ENCODE measurements at regions not wholly inside any gene's neighbourhood (a gene's known extent, or its start where the extent isn't known, plus 50 kb on each side); places are given as distances from the start of the nearest gene placed in this dataset.
A peak's percentile ranks its signal among the peaks of the same experiment; 100 is the strongest.
"Not testable (repeated sequence)": the region's sequence is repeated elsewhere in the genome, so short reads cannot be mapped to it uniquely, and the experiment has no call there.

- H3K4me1 ChIP-seq; H3K9me3 ChIP-seq; H3K27me3 ChIP-seq; DNase-seq (ENCODE audit: extremely low spot score in 2 of 2); H3K27ac ChIP-seq; H3K36me3 ChIP-seq; intact Hi-C loops (cut with DNase I); H3K4me3 ChIP-seq: not testable (repeated sequence)
Measured at GRCh38 chr2:87582579-87582978, 165.3 kb upstream of the PLGLB2 start.

- H3K4me1 ChIP-seq; H3K27ac ChIP-seq; H3K4me3 ChIP-seq; H3K9me3 ChIP-seq; H3K27me3 ChIP-seq; intact Hi-C loops (cut with DNase I); DNase-seq (ENCODE audit: extremely low spot score in 2 of 2); H3K36me3 ChIP-seq: not testable (repeated sequence)
Measured at GRCh38 chr2:87583370-87583769, 164.5 kb upstream of the PLGLB2 start.

- H3K4me3 ChIP-seq = peak overlapping the region; percentile 28 to 36
- intact Hi-C loops (cut with DNase I); H3K4me1 ChIP-seq; DNase-seq (ENCODE audit: extremely low spot score in 2 of 2); H3K27ac ChIP-seq; H3K27me3 ChIP-seq; H3K9me3 ChIP-seq; H3K36me3 ChIP-seq: not testable (repeated sequence)
Measured at GRCh38 chr2:87583803-87584202, 164.1 kb upstream of the PLGLB2 start.

- H3K27ac ChIP-seq; H3K4me1 ChIP-seq; H3K9me3 ChIP-seq; H3K36me3 ChIP-seq; intact Hi-C loops (cut with DNase I); H3K27me3 ChIP-seq; DNase-seq (ENCODE audit: extremely low spot score in 2 of 2): not testable (repeated sequence)
- H3K4me3 ChIP-seq = peak overlapping the region; percentile 28 to 36
Measured at GRCh38 chr2:87584268-87584906, 163.5 kb upstream of the PLGLB2 start.

- H3K27ac ChIP-seq; H3K9me3 ChIP-seq; H3K4me3 ChIP-seq; H3K4me1 ChIP-seq; H3K27me3 ChIP-seq; H3K36me3 ChIP-seq; DNase-seq (ENCODE audit: extremely low spot score in 2 of 2); intact Hi-C loops (cut with DNase I): not testable (repeated sequence)
Measured at GRCh38 chr2:87587934-87588333, 160.0 kb upstream of the PLGLB2 start.

- H3K27me3 ChIP-seq; H3K36me3 ChIP-seq; DNase-seq (ENCODE audit: extremely low spot score in 2 of 2); H3K4me3 ChIP-seq; H3K27ac ChIP-seq; H3K4me1 ChIP-seq; H3K9me3 ChIP-seq; intact Hi-C loops (cut with DNase I): not testable (repeated sequence)
Measured at GRCh38 chr2:87592974-87593373, 154.9 kb upstream of the PLGLB2 start.

- H3K4me3 ChIP-seq; intact Hi-C loops (cut with DNase I); H3K4me1 ChIP-seq; DNase-seq (ENCODE audit: extremely low spot score in 2 of 2); H3K27ac ChIP-seq; H3K27me3 ChIP-seq; H3K9me3 ChIP-seq; H3K36me3 ChIP-seq: not testable (repeated sequence)
Measured at GRCh38 chr2:87593784-87594610, 153.9 kb upstream of the PLGLB2 start.

- H3K27me3 ChIP-seq; H3K4me1 ChIP-seq; DNase-seq (ENCODE audit: extremely low spot score in 2 of 2); H3K27ac ChIP-seq; H3K36me3 ChIP-seq; H3K9me3 ChIP-seq; H3K4me3 ChIP-seq; intact Hi-C loops (cut with DNase I): not testable (repeated sequence)
Measured at GRCh38 chr2:87594611-87594992, 153.3 kb upstream of the PLGLB2 start.

GRCh38 chr2:87595017-87595416 lies 152.9 kb upstream of the PLGLB2 start:
- H3K27ac ChIP-seq; intact Hi-C loops (cut with DNase I); H3K4me3 ChIP-seq; H3K4me1 ChIP-seq; H3K9me3 ChIP-seq; H3K27me3 ChIP-seq; DNase-seq (ENCODE audit: extremely low spot score in 2 of 2); H3K36me3 ChIP-seq: not testable (repeated sequence)

- H3K9me3 ChIP-seq; H3K27ac ChIP-seq; DNase-seq (ENCODE audit: extremely low spot score in 2 of 2); H3K36me3 ChIP-seq; intact Hi-C loops (cut with DNase I); H3K4me3 ChIP-seq; H3K27me3 ChIP-seq; H3K4me1 ChIP-seq: not testable (repeated sequence)
Measured at GRCh38 chr2:87600961-87601360, 146.9 kb upstream of the PLGLB2 start.

GRCh38 chr2:87602118-87602517 lies 145.8 kb upstream of the PLGLB2 start:
- H3K36me3 ChIP-seq; H3K4me3 ChIP-seq; H3K9me3 ChIP-seq; H3K27me3 ChIP-seq; intact Hi-C loops (cut with DNase I); H3K27ac ChIP-seq; DNase-seq (ENCODE audit: extremely low spot score in 2 of 2); H3K4me1 ChIP-seq: not testable (repeated sequence)

- DNase-seq (ENCODE audit: extremely low spot score in 2 of 2); H3K4me3 ChIP-seq; H3K27ac ChIP-seq; H3K9me3 ChIP-seq; intact Hi-C loops (cut with DNase I); H3K27me3 ChIP-seq; H3K36me3 ChIP-seq; H3K4me1 ChIP-seq: not testable (repeated sequence)
Measured at GRCh38 chr2:87602728-87603127, 145.2 kb upstream of the PLGLB2 start.

- H3K36me3 ChIP-seq; H3K27ac ChIP-seq; H3K4me1 ChIP-seq; H3K9me3 ChIP-seq; intact Hi-C loops (cut with DNase I); H3K27me3 ChIP-seq; DNase-seq (ENCODE audit: extremely low spot score in 2 of 2); H3K4me3 ChIP-seq: not testable (repeated sequence)
Measured at GRCh38 chr2:87603418-87604278, 144.2 kb upstream of the PLGLB2 start.
